ENCODE measurements at regions not wholly inside any gene's neighbourhood (a gene's known extent, or its start where the extent isn't known, plus 50 kb on each side); places are given as distances from the start of the nearest gene placed in this dataset.

DNA sequence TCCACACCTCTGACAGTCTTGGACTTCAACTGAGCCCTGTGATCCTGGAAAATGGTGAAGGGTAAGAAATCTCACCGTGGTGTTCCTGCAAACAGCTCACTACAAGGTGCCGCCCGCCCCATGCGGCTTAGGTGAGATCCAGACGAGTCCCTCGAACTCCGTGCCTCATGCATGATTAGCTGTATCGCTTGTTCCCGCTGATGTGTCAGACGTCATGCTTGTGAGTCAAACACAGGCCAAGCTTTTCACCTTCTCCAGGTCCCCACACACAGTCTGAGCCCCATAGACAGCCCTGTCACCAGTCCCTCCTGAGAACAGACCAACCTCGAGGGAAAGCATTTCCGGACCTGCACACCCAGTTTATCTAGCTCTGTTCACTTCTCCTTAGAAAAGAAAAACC, 740.5 kb downstream of the GALR1 start:
- Histone ChIP-seq H3K4me3 (ENCODE audit: low read length) (no peak overlapping the region), H3K4me2 (ENCODE audit: low read length) (no peak overlapping the region), H3K27ac (ENCODE audit: low read depth, low read length) (no peak overlapping the region), H3K36me3 (ENCODE audit: control insufficient read depth, low read length) (no peaks in the 10 kb centered on the region), H3K27me3 (ENCODE audit: control insufficient read depth, low read length) (no peaks in the 10 kb centered on the region), H3F3A (ENCODE audit: control insufficient read depth, insufficient read depth) (no peaks in the 10 kb centered on the region), H3K9me3 (ENCODE audit: control insufficient read depth, insufficient read depth, low read length) (0 out of 2 replicates have a peak, but pooled peaks cover 3% of the 10 kb centered on the region), H4K20me1 (ENCODE audit: control insufficient read depth, insufficient read depth, low read depth, low read length) (no peaks in the 10 kb centered on the region), H3K79me2 (ENCODE audit: control insufficient read depth, low read length) (no peaks in the 10 kb centered on the region), H3K9me2 (replicated peaks; ENCODE audit: control insufficient read depth, low read length) (no peaks in the 10 kb centered on the region), H3K4me1 (ENCODE audit: control insufficient read depth, low read length) (no peaks in the 10 kb centered on the region)
- TF ChIP-seq, protein P1, sequence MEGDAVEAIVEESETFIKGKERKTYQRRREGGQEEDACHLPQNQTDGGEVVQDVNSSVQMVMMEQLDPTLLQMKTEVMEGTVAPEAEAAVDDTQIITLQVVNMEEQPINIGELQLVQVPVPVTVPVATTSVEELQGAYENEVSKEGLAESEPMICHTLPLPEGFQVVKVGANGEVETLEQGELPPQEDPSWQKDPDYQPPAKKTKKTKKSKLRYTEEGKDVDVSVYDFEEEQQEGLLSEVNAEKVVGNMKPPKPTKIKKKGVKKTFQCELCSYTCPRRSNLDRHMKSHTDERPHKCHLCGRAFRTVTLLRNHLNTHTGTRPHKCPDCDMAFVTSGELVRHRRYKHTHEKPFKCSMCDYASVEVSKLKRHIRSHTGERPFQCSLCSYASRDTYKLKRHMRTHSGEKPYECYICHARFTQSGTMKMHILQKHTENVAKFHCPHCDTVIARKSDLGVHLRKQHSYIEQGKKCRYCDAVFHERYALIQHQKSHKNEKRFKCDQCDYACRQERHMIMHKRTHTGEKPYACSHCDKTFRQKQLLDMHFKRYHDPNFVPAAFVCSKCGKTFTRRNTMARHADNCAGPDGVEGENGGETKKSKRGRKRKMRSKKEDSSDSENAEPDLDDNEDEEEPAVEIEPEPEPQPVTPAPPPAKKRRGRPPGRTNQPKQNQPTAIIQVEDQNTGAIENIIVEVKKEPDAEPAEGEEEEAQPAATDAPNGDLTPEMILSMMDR (IDR thresholded peaks at IDR 0.05; ENCODE audit: low read depth, low read length, poor library complexity, severe bottlenecking) = no peak
- no peak for TF ChIP-seq EZH2phosphoT487 (IDR thresholded peaks at IDR 0.05; ENCODE audit: borderline replicate concordance, low read length)

DNA sequence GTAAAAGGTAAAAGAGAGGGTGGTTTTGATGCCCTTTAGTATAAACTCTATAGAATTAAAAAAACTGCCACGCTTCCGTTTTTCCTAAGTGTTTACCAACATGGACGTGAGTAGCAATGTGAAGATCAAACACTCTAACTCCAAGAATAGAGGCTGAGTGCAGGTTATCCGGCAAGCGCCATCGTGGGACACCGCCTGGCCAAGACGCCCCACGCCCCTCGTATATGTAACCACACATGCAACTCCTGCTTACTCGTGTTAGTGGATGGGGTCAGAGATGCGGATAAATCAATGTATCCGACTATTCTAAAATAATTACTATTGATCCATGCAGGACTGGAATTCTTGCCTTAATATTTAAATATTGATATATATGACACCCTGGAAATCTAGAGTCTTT, 741.3 kb downstream of the GALR1 start:
- Histone ChIP-seq H3K27ac (ENCODE audit: low read depth, low read length) (no peak overlapping the region), H3K4me1 (ENCODE audit: control insufficient read depth, low read length) (no peaks in the 10 kb centered on the region), H3K4me2 (ENCODE audit: low read length) (no peak overlapping the region), H3K9me2 (replicated peaks; ENCODE audit: control insufficient read depth, low read length) (no peaks in the 10 kb centered on the region), H3K36me3 (ENCODE audit: control insufficient read depth, low read length) (no peaks in the 10 kb centered on the region), H4K20me1 (ENCODE audit: control insufficient read depth, insufficient read depth, low read depth, low read length) (no peaks in the 10 kb centered on the region), H3F3A (ENCODE audit: control insufficient read depth, insufficient read depth) (no peaks in the 10 kb centered on the region), H3K27me3 (ENCODE audit: control insufficient read depth, low read length) (no peaks in the 10 kb centered on the region), H3K79me2 (ENCODE audit: control insufficient read depth, low read length) (no peaks in the 10 kb centered on the region), H3K4me3 (ENCODE audit: low read length) (no peak overlapping the region), H3K9me3 (ENCODE audit: control insufficient read depth, insufficient read depth, low read length) (0 out of 2 replicates have a peak, but pooled peaks cover 3% of the 10 kb centered on the region)
- TF ChIP-seq, protein P1 (IDR thresholded peaks at IDR 0.05; ENCODE audit: low read depth, low read length, poor library complexity, severe bottlenecking) = no peak
- no peak for TF ChIP-seq EZH2phosphoT487 (IDR thresholded peaks at IDR 0.05; ENCODE audit: borderline replicate concordance, low read length)

DNA sequence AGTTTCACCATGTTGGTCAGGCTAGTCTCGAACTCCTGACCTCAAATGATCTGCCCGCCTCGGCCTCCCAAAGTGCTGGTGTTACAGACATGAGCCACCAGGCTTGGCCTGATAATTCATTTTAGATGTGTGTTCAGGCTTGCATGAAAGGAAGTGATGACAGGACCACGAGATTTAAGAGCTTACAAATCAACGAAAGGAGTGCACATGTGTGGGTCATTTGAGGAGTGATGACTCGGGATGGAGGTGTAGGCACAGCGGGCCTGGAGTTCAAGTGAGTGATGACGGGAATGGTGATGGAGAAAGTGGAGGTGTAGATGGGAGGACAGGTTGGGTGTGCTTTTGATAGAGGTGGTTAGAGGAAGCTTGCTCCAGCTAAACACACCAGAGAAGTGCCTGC, 742.4 kb downstream of the GALR1 start:
- Histone ChIP-seq H4K20me1 (ENCODE audit: control insufficient read depth, insufficient read depth, low read depth, low read length) (no peaks in the 10 kb centered on the region), H3K79me2 (ENCODE audit: control insufficient read depth, low read length) (no peaks in the 10 kb centered on the region), H3K9me3 (ENCODE audit: control insufficient read depth, insufficient read depth, low read length) (0 out of 2 replicates have a peak, but pooled peaks cover 3% of the 10 kb centered on the region), H3K4me3 (ENCODE audit: low read length) (no peak overlapping the region), H3K4me1 (ENCODE audit: control insufficient read depth, low read length) (no peaks in the 10 kb centered on the region), H3K27me3 (ENCODE audit: control insufficient read depth, low read length) (no peaks in the 10 kb centered on the region), H3F3A (ENCODE audit: control insufficient read depth, insufficient read depth) (no peaks in the 10 kb centered on the region), H3K36me3 (ENCODE audit: control insufficient read depth, low read length) (no peaks in the 10 kb centered on the region), H3K4me2 (ENCODE audit: low read length) (no peak overlapping the region), H3K9me2 (replicated peaks; ENCODE audit: control insufficient read depth, low read length) (no peaks in the 10 kb centered on the region), H3K27ac (ENCODE audit: low read depth, low read length) (no peak overlapping the region)
- TF ChIP-seq, protein P1 (IDR thresholded peaks at IDR 0.05; ENCODE audit: low read depth, low read length, poor library complexity, severe bottlenecking) = no peak
- TF ChIP-seq EZH2phosphoT487 (IDR thresholded peaks at IDR 0.05; ENCODE audit: borderline replicate concordance, low read length) = no peak
